GM21447 (cell line): ENCODE measurements at regions not wholly inside any gene's neighbourhood (a gene's known extent, or its start where the extent isn't known, plus 50 kb on each side); places are given as distances from the start of the nearest gene placed in this dataset.
A peak's percentile ranks its signal among the peaks of the same experiment; 100 is the strongest.

Experiments
- ATAC-seq: cut with Tn5 transposase; IDR thresholded peaks from one replicate; pipeline ENCODE4 v1.9.1; 2021; ENCODE audit not compliant: unreplicated experiment

DNA sequence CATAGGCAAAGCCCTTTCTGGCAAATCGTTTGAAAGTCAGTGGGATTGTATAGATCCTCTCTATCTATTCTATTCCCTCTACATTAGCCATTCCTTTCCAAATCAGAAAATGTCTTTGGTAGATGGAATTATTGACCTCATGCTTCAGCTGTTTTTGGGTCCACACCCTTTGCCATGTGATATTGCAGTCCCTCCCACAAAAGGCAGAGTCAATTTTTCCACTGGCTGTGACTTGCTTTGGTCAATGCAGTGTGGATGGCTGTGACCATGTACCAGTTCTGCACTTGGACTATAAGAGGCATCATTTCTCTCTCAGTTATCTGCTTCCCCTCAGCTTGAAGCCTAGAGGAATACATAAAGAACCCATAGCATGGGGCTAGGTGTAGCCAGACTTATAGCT is 332.9 kb downstream of the PTEN start:
- no peak for ATAC-seq

DNA sequence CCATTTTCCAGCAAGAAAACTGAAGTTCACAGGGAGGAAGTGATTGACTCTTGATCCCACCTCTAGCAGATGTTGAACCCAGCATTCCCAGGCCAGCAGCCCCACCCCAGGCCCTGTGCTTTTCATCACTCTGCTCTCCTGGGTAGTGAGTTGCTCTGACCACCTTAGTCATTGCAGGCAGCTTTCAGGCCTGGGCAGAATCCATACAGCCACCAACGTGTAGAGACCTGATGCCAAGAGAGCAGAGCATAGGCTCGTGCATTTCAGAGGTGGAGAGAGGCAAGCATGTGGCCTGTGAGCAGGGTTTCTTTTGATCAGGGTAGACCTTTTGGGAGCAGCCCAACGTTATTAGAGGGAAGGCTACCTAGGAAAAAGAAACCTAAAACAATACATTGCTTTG is 334.6 kb downstream of the PTEN start:
- no peak for ATAC-seq

DNA sequence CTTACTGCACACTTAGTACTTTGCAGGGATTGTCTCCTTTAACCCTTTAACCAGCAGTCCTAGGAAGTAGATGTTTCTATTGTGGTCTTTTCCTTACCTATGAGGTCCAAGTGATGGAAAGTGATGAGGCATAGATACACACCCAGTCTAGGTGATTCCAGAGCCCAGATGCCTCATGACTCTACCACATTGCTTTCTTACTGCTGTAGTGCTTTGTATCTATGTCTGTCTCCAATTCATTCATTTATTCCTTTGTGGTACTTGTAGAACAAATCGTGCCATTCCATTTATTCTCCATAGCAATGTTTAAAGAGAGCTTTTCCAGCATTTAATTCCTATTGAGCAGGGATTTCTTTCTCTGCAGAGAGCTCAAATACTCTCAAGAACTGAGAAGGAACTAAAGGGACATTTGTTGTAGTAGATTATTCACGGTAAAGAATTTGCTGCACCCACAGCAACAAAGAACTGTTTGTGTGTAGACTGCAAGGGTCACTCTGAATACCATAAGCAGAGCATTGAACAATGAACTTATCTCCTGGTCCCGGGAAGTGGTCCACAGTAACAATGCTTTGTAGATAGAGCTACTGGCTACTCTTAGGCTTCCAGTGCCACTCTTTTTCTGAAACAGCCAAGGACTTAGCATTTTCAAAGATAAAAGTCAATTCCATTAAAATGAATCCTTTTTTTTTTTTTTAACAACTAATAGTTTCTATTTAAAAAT is 337.0 kb downstream of the PTEN start:
- ATAC-seq, result no peak

DNA sequence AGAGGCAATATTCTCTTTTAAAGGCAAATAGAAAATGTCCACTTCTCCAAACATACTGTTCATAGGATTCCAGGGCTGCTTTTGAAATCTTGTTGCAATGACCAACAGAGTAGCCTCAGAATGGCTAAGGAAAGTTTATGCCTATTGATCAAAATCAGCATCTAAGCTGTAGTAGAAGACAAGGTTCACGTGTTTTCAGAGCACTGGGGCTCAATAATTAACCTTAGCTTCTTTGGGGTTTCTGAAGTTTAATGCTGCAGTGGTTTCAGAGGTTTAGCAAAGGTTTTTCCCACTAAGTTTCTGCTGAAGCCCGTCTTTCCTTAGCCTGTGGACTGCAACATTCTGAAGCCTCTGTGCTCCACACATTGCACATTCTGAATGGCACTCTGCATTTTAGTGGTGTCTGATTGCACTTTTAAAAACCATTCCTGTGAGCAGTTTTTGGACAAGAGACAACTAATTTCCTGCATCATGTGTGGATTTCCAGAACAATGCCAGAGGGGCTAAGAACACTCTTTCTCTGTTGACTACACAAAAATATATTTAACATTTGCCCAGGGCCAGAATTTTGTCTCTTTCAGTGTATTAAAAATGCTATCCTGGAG is 342.5 kb downstream of the PTEN start:
- ATAC-seq, result peak; percentile 70

DNA sequence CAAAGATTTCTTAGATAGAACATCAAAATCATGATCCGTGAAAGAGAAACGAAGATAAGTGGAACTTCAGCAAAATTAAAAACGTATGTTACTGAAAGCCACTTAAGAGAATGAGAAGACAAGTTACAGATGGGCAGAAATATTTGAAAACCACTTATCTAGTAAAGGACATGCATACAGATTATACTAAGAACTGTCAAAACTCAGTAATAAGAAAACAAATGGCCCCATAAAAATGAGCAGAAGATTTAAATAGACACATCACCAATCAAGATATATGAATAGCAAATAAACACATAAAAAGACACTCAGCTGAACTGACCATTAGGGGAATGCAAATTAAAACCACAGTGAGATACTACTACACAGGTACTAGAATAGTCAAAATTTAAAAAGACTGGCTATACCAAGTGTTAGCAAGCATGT is 343.7 kb downstream of the PTEN start:
- ATAC-seq, result no peak

DNA sequence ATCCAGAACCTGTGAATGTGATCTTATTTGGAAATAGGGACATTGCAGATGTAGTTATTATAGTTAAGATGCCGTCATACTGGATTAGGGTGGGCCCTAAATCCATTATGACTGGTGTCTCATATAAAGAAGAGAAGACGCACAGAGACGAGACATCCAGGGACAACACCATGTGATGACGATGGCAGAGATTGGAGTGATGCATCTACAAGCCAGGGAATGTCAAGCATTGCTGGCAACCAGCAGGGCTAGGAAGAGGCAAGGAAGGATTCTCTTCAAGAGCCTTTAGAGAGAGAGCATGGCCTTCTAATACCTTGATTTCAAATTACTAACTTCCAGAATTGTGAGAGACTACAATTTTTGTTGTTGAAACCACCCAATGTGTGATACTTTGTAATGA is 345.8 kb downstream of the PTEN start:
- no peak for ATAC-seq

DNA sequence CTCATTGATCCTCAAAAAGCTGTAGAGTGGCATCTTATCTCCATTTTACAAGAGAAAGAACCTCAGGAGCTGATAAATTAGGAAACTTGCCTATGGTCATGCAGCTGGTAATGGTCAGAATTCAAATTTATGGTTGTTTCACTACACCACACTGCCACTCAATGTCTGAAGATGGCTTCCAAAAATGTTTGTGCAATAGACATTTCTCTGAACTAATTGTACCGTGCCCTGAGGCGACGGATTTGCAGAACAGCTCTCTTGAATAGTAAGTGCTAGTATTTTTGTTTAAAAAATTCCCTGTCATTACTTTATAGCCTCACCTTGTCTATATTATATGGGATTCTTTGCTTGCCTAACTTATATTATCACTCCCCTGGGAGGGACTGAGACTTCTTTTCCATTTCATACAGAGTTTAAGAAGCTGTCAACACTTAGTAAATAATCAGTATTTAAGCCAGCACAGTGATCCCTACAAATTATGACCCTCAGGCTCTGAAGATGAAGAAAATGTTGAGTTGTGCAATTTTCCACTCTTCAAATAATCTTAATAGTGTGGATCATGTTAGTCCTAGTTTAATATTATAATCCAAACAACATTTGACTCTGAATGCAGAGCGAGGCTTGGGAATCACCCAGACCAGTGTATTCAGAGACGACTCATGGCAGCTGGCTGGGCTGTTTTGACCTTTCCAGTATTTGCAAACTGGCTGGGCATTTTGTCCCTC is 346.6 kb downstream of the PTEN start:
- no peak for ATAC-seq

DNA sequence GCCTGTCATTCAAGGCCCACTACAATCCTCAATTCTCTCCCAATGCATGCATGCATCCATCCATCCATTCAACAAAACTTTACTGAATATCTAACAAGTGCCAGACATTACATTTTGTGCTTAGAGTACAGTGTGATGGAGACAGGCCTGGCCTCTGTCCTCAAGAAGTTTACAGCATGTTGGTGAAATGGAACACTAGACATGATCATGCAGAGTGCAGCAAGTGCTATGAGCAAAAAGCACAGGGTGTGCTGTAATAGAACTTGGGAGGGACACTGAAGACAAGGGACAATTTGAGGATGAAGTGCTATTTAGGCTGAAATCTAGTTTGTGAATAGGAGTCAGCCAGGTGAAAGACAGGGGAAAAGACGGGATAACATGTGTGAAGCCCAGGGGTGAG is 347.8 kb downstream of the PTEN start:
- no peak for ATAC-seq

DNA sequence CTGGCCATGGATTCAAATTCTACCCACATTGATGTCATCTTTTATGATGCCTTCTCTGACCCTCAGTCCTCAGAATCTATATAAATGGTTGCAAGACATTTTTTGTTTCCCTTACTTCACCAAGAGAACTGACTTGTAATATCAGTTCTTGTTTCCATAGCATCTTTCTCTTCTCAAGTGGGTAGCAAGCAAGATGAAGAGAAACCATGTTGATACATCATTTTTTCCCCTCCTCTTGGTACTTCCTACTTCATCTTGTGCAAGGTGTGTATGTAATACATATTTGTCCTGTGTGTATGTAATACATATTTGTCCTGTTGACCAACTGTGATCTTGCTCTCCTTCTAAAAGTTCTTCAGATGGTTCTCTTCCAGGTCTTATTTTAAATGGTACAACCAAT is 348.6 kb downstream of the PTEN start:
- no peak for ATAC-seq

DNA sequence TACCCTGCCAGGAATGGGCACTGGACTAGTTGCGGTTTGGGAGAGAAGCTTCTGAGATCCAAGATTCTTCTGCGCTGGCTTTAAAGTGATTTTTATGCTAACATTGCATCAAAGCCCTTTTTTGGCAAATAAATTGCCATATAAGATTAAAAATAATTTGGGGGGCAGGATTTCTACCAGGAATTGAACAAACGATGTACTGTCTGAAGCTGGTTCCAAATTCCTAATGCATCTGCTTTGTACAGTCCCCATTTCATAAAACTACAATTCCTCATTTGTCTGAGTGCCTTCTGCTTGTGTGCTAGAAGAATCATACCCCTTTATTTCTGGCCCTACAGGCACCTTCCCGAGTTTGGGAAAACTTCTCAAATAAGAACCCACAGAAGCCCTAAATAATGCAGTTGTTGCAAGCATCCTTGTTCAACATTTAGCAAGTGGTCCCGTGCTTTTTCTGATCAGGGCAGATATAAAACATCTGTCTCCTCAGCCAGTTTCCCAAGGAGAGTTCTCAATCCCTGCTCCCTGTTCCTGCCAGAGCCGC is 349.7 kb downstream of the PTEN start:
- no peak for ATAC-seq

DNA sequence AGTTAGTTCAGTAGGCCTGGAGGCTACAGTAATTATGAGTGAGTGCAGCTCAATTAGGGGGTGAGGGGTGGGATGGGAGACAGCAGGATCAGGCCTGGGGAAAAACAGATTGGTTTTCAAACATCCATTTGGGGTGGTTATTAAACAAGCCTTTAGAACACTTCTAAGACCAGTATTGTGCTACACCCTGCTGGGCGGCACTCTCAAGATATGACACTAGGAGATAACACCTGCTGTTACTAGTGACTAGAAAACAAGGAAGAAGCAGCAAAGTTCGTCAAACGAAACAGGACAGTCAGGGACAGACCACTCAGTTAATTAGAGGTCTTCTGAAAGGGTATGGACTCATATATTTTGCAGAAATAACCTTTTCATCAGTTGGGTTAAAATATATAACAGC is 353.6 kb downstream of the PTEN start:
- ATAC-seq, result peak; percentile 66

DNA sequence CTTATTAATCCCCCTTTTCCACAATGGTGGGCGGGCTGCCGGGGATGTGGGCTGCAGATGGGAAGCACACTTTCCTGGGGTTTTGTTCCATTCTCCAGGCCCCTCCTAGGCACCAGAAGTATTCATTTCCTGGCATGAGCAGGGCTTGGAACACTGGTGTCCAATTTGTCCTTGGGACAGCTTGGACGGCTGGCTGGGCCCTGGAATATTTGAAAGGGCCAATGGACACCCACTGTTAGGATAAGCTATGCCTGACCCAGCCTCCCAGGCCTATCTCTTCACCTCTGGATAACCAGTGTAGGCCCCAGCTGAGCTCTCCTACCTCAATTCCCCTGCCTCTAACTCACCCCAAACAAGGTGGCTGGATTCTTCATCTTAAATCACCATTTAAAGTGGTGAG is 354.9 kb downstream of the PTEN start:
- no peak for ATAC-seq

DNA sequence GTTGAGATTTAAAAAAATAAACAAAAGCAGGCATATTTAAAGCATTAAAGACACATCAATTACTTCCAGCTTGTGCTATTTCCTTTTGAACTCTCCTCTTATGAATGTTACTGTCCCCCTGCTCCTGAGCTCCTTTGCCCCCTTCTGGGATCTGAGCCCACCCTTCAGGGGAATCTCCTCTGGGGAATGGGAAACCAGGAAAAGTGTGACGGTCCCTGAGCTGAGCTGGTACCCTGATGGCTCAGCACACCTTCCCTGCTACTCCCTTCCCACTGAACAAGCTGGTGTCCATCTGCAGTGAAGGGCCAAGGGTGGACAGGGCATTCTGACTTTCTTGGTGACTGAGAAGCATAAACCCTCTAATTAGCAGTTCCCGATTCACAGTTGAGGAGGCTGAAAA is 356.3 kb downstream of the PTEN start:
- ATAC-seq, result no peak

DNA sequence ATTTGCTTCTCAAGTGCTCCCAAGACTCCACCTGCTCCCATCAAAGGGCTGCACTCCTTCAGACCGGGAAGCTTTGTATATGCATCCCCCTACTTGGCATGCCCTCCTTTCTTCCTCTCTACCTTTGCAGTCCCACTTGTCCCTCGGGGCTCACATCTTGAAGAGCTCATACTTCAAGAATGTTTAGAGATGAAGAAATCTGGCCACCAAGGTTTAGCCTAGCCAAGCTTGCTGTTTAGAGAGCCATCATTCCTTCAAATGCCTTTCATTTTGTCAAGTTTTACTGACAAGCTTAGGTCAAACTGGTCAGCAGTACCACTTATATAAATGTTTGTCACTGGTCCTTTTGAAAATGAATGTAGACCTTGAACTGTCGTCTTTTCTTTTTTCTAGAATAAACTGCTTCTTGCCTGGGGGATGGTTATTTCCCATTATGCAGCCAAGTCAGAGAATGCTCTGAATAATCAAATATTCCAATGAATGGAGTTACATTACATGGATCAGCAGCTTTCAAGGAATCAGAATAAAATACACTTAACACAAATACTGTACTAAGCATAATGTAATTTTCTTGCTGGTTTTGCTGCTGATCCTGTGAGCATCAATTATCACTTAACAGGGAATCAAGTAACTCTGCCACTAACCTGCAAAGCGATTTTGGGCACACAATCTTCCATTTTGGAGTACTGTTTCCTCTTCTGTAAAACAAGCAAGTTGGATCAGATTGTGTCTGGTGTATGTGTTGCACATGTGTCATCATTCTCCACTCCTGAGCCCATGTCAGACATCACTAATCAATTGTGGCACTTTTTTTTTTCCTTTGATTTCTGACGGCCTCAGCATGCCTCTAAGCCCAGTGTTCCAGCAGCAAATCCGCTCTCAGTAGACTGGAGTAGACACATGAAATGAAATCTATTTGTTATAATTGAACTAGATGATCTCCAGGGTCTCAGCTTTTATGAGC is 357.9 kb downstream of the PTEN start:
- ATAC-seq, result no peak

DNA sequence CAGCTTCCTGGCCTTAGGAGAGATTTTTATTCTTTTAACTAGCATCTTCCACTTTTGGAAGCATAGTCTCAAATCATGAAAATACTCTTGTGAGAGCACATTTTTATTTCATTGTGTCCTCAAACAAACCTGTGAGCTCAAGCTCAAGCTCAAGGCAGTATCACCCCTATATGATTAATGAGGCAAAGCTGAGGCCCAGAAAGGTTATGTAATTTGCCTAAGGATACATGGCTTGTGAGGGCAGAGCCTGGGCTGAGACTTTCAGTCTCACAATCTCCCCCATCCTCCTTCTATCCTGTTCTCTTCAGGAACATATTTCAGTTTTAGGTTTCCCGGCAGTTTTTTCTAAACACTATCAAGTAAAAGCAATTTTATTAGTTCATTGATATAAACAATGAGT is 359.5 kb downstream of the PTEN start:
- no peak for ATAC-seq
